Glomerular endothelial cell (primary cell): ENCODE measurements at regions not wholly inside any gene's neighbourhood (a gene's known extent, or its start where the extent isn't known, plus 50 kb on each side); places are given as distances from the start of the nearest gene placed in this dataset.

Experiments used
- DNase-seq: peaks from one replicate; pipeline ENCODE4 v3.0.0-alpha.2; 2011; ENCODE audit warnings: low read depth, low spot score; ENCODE audit errors: extremely low read depth

GRCh38 chr14:28704153-28704552 is 62.4 kb upstream of the FOXG1 start:
- DNase-seq: no peak

GRCh38 chr14:28707814-28708213 is 58.8 kb upstream of the FOXG1 start:
- DNase-seq: no peak

GRCh38 chr14:28709571-28710305 is 56.8 kb upstream of the FOXG1 start:
- no peak for DNase-seq
